GM06990 (cell line): ENCODE measurements at regions not wholly inside any gene's neighbourhood (a gene's known extent, or its start where the extent isn't known, plus 50 kb on each side); places are given as distances from the start of the nearest gene placed in this dataset.

Experiments
- DNase-seq: peaks from one replicate; pipeline ENCODE4 v3.0.0-alpha.2; 2011; ENCODE audit not compliant: insufficient read length; ENCODE audit errors: extremely low read depth
- H3K27me3 ChIP-seq: replicated peaks from 2 replicates; pipeline ENCODE4 v1.6.0; 2011; ENCODE audit warnings: low read length; ENCODE audit not compliant: control insufficient read depth, insufficient read depth
- H3K36me3 ChIP-seq: 2 replicates; pipeline ENCODE4 v1.5.1; 2011; ENCODE audit warnings: low read length; ENCODE audit not compliant: control insufficient read depth, insufficient read depth
- H3K4me3 ChIP-seq: replicated peaks from 2 replicates; pipeline ENCODE4 v1.5.1; 2011; ENCODE audit warnings: low read depth, mild to moderate bottlenecking, control low read depth, low read length
- TF ChIP-seq, protein P1 (sequence below): IDR thresholded peaks from 2 replicates; pipeline ENCODE4 v1.5.1; 2011; ENCODE audit warnings: low read length, control low read depth, mild to moderate bottlenecking, inconsistent platforms; ENCODE audit not compliant: insufficient read depth, poor library complexity, severe bottlenecking

DNA sequence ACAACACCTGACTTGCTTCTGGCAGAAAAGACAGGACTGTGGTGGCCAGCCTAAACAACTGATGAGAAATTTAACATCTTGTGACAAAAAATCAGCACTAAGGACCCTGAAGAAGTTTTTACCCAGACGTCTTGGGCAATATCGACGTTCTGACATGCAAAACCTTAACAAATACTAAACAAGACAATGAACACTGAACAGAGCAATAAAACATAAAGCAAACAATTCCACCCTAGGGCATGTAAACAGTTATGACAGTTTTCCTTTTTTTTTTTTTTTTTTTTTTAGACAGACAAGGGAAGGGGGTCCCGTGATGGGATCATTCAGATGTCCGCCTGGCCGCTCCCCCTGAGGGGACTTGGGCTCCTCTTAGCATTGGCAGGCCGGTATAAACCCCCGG is 738.0 kb downstream of the SI start:
- Histone ChIP-seq H3K4me3 (no peak overlapping the region), H3K27me3 (no peaks in the 10 kb centered on the region), H3K36me3 (no peaks in the 10 kb centered on the region)
- no peak for DNase-seq
- TF ChIP-seq, protein P1, sequence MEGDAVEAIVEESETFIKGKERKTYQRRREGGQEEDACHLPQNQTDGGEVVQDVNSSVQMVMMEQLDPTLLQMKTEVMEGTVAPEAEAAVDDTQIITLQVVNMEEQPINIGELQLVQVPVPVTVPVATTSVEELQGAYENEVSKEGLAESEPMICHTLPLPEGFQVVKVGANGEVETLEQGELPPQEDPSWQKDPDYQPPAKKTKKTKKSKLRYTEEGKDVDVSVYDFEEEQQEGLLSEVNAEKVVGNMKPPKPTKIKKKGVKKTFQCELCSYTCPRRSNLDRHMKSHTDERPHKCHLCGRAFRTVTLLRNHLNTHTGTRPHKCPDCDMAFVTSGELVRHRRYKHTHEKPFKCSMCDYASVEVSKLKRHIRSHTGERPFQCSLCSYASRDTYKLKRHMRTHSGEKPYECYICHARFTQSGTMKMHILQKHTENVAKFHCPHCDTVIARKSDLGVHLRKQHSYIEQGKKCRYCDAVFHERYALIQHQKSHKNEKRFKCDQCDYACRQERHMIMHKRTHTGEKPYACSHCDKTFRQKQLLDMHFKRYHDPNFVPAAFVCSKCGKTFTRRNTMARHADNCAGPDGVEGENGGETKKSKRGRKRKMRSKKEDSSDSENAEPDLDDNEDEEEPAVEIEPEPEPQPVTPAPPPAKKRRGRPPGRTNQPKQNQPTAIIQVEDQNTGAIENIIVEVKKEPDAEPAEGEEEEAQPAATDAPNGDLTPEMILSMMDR: no peak

DNA sequence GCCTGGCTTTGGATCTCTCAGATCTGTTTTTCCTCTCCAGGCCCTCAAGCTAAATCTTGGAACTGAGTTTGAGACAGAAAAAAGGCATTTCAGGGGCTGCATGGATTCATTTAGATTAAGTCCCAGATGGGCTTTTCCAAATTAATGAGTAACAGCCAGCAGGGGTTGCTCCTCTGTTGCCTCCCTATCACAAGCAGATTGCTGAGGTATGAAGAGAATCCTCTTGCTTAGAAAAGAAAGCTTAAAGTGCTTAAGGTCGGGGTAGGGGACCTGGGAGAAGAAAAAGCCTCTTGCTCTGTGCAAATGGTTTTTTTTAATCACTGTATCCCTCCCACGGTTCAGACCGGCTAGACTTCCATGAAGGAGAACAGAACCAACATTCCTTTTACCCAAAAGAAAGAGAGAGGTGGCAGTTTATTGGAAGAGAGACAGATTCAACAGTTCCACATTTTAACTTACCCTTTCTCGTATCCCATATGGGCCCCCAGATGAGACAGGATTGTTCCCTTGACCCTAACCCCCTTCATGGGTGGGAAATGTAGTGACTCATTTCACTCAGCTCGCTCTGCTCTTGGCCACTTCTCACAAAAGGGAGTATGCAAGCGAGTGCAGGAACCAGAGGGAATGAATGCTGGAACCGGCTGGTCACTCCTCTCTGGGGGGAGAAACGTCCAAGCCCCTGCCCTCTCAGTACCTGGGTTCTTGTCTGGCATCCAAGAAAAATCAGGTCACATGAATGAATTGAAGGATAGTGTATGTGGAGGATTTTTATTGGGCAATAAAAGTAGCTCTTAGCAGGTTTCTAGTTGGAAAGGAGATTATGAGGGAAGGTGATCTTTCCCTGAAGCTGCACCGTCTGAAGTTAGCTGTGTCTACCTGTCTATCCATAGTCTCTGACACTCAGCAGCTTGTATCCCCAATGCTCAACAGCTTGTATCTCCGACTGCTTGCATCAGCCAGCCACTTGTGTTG is 745.2 kb downstream of the SI start:
- H3K4me3 ChIP-seq: no peak overlapping the region
- no peaks in the 10 kb centered on the region for H3K27me3 ChIP-seq
- DNase-seq: no peak
- no peaks in the 10 kb centered on the region for H3K36me3 ChIP-seq
- TF ChIP-seq, protein P1: no peak

DNA sequence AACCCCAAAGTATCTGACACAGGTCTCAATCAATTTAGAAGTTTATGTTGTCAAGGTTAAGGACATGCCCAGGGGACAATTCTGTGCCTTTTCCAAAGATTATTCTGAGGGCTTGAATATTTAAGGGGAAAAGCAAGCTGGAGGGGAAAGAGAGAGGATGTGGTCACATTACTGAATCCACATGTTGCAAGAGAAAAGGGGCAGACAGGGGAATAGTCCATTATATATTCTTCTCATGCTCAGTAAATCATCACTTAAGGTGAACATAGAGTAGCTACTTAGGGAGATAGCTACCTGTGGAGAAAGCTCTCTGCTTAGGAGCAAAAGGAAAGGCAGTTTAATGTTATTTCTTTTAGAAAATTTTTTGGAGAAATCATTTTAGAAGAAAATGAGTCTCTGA is 751.6 kb downstream of the SI start:
- H3K27me3 ChIP-seq: no peaks in the 10 kb centered on the region
- TF ChIP-seq, protein P1: no peak
- H3K4me3 ChIP-seq: no peak overlapping the region
- DNase-seq: no peak
- no peaks in the 10 kb centered on the region for H3K36me3 ChIP-seq

DNA sequence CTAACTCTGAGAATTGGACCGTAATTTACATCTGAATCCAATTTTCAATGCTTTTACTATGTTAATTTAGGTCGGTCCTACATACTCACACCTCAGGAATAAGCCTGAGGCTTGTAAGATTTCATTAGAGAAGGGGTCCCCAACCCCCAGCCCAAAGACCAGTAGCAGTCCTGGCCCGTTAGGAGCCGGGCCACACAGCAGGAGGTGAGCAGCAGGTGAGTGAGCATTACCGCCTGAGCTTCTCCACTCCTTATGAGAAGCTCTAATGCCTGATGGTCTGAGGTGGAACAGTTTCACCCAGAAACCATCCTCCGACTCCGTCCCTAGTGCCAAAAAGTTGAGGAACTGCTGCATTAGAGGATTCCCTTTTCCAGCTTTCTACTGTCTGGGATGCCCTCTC is 757.3 kb downstream of the SI start:
- Histone ChIP-seq H3K36me3 (no peaks in the 10 kb centered on the region), H3K4me3 (no peak overlapping the region), H3K27me3 (no peaks in the 10 kb centered on the region)
- no peak for DNase-seq
- TF ChIP-seq, protein P1: no peak

DNA sequence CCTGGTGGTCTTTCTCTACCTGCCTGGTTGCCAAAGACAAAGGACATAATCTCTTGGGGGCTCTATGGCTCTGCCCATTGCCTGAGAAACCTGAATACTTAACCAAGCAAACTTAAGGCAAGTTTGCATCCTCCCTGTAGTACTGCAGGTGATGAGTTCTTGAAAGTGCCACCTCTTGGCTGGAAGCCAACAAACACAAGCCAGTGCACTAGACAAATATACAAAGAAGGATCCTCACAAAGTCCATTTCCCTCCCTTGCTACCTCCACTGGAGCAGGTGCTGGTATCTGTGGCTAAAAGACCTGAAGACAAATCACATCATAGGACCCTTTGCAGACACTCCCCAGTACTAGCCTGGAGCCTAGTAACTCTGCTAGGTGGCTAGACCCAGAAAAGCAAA is 772.3 kb downstream of the SI start:
- TF ChIP-seq, protein P1: no peak
- Histone ChIP-seq H3K36me3 (no peaks in the 10 kb centered on the region), H3K4me3 (no peak overlapping the region), H3K27me3 (no peaks in the 10 kb centered on the region)
- DNase-seq: no peak
